H1 (cell line): ENCODE measurements at regions not wholly inside any gene's neighbourhood (a gene's known extent, or its start where the extent isn't known, plus 50 kb on each side); places are given as distances from the start of the nearest gene placed in this dataset.

Source experiments
- EP300 ChIP-seq, 2 experiments: IDR thresholded peaks; 1 replicate in 1 of 2; 2 replicates in 1 of 2; pipeline ENCODE4 v1.6.1; 2011 to 2012; ENCODE audit warnings: low read depth in 2 of 2, low read length in 2 of 2, mild to moderate bottlenecking in 2 of 2, borderline replicate concordance in 1 of 2, inconsistent platforms in 1 of 2, moderate library complexity in 1 of 2
- HDAC2 ChIP-seq, 2 experiments: fragments of 300-600 bp in 1 of 2; sonication (generic) in 1 of 2; IDR thresholded peaks; 2 replicates each; pipeline ENCODE4 v1.6.1; 2011 to 2012; ENCODE audit warnings: low read depth in 2 of 2, low read length in 2 of 2, mild to moderate bottlenecking in 2 of 2, moderate library complexity in 2 of 2, borderline replicate concordance in 1 of 2, inconsistent platforms in 1 of 2
- NANOG ChIP-seq: IDR thresholded peaks from 2 replicates; pipeline ENCODE4 v1.6.1; 2011; ENCODE audit warnings: low read length, low read depth, mild to moderate bottlenecking, inconsistent platforms; ENCODE audit not compliant: insufficient read depth, poor library complexity, severe bottlenecking
- POLR2A ChIP-seq, 2 experiments: IDR thresholded peaks; 1 replicate in 1 of 2; 2 replicates in 1 of 2; pipeline ENCODE4 v1.6.1; 2011; ENCODE audit warnings: low read depth in 2 of 2, low read length in 2 of 2, mild to moderate bottlenecking in 2 of 2; ENCODE audit errors: control extremely low read depth in 1 of 2
- RNF2 ChIP-seq: fragments of 200-900, 300-1000 bp; sonication (generic); IDR thresholded peaks from 2 replicates; pipeline ENCODE4 v1.7.1; 2016; ENCODE audit warnings: borderline replicate concordance, low read depth, mild to moderate bottlenecking, antibody characterized with exemption, low read length; ENCODE audit not compliant: poor library complexity, severe bottlenecking; ENCODE audit errors: missing control alignments

DNA sequence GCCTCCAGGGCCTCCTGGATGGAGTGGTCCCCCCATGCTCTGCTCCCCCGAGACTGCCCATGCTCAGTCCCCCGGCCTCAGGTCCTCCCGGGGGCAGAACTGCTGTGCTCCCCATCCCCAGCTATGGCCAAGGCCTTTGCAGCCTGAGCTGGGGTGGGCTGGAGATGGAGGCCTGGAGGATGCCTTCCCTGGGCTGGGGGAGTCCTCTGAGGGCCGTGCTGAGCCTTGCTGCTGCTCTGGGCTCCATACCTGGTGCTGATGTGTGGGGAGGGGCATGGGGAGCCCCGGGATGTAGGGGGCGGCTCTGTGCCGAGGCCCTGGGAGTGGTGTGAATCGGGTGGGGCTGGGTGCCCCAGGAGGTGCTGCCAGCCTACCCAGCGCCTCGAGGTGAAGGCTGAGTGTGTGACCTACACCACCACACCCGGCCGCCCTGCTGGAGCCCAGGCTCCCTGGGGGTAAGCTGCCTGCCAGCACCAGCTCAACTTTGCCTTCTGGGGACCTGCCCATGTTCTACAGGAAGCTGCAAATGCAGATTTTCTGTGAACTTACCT, 109.5 kb downstream of the UNCX start (continued):
- TF ChIP-seq HDAC2 (IDR thresholded peaks at IDR 0.05; ENCODE audit: borderline replicate concordance in 1 of 2, low read depth in 2 of 2, low read length in 2 of 2) (no peak), POLR2A (IDR thresholded peaks at IDR 0.05; ENCODE audit: control extremely low read depth in 1 of 2, low read depth in 2 of 2, low read length in 2 of 2) (no peak), EP300 (IDR thresholded peaks at IDR 0.05; ENCODE audit: borderline replicate concordance in 1 of 2, low read depth in 2 of 2, low read length in 2 of 2) (no peak), RNF2 (no peak), NANOG (no peak)
- TF ChIP-seq, all 59 proteins: peak for 0
